GM18867 (cell line): ENCODE measurements at regions not wholly inside any gene's neighbourhood (a gene's known extent, or its start where the extent isn't known, plus 50 kb on each side); places are given as distances from the start of the nearest gene placed in this dataset.

Source experiments
- ATAC-seq: cut with Tn5 transposase; IDR thresholded peaks from one replicate; pipeline ENCODE4 v1.9.1; 2021; ENCODE audit warnings: mild to moderate bottlenecking, moderate library complexity; ENCODE audit not compliant: unreplicated experiment

DNA sequence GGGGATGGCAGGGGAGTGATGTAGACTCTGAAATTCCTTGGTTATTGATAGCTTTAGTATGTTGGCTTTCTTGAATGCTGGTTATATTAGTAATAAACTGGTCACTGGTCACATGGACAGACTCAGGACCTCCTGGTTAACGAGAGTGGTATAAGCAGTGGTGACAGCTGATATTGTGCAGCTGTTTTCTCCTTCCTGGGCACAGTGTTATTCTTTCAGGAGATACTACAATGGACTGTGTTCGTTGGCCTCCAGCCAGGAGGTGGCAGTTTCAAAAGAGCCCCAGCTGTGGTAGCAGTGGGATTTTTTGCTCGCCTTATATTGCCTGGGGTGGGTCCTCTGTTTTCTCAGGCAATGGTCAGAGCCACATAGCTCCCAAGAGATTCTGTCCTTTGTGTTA, 181.6 kb upstream of the RBMS3 start:
- no peak for ATAC-seq

DNA sequence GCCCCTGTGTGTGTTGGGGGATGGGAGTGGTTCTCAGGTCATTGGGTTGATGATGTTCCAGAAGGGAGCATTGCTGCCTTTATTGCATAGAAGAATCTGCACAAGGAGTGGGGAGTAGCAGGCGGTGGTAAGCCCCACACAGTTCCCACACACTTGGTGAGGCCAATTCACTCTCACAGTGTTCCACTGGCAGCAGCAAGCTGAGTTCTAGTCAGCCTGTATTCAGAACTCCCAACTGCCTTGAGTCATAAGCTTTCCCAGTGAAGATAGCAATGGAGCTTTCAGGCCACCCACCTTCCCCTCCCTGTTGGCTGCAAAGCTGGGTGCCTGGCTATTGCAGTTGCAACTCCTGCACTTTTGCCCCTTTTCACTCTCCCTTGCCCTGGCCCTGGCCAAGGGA, 181.1 kb upstream of the RBMS3 start:
- ATAC-seq, result no peak

DNA sequence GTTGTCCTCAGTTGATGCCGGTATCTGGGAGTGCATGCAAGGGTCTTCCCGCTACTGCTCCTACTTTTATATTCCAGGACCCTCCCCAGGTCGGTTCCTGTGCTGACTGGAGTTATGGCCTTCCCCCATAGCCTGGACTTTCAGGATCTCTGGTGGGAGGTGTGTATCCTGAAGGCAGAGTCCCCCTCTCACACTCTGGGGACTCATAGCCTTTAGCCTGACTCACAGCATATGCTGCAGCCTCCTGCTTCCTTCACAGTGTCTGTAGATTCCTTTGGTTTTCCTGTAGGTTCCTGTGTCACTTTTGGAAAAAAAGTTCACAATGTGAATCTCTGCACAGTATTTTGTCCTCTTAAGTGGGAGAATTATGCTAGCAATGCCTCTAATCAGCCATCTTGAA, 180.6 kb upstream of the RBMS3 start:
- ATAC-seq, result no peak

GRCh38 chr3:29128001-29128400, 152.9 kb upstream of the RBMS3 start:
- ATAC-seq, result no peak

DNA sequence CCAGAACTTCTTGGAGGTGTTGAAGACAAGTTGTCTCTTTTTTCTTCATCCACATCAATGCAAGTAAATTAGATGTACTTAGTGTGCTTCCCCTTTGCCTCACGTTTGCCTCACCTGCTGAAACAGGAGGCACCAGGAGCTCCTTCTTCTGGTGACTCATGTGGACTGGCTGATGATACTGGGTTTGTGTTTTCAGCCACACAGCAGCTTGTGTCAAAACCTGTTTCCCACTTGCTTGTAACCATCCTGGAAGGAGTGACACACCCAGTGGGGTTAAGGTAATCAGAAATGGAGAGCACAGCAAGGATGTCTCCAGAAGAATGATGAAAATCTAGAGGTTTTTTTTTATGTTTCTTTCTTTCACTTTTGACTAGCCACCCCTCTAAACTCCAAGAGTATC, 143.3 kb upstream of the RBMS3 start:
- ATAC-seq, result no peak

DNA sequence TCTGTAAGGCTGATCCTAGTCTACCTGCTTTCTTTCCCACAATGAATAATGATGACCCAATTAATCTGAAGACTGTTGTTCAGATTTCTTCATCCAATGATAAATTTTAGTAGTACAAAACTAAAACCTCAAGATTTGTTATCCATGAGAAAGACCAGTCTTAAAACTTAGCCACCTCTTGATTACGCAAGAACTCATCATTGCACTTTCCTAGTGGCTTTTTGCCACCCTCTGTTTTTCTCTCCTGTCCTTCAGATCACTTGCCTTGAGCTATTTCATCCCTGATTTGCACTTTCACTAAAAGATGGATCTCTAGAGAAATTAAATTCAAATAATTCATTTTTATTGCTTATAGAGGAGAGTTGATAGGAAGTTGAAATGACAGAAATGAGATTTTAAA, 142.7 kb upstream of the RBMS3 start:
- no peak for ATAC-seq

- no peak for ATAC-seq
Measured at GRCh38 chr3:29140666-29141065, 140.2 kb upstream of the RBMS3 start.

DNA sequence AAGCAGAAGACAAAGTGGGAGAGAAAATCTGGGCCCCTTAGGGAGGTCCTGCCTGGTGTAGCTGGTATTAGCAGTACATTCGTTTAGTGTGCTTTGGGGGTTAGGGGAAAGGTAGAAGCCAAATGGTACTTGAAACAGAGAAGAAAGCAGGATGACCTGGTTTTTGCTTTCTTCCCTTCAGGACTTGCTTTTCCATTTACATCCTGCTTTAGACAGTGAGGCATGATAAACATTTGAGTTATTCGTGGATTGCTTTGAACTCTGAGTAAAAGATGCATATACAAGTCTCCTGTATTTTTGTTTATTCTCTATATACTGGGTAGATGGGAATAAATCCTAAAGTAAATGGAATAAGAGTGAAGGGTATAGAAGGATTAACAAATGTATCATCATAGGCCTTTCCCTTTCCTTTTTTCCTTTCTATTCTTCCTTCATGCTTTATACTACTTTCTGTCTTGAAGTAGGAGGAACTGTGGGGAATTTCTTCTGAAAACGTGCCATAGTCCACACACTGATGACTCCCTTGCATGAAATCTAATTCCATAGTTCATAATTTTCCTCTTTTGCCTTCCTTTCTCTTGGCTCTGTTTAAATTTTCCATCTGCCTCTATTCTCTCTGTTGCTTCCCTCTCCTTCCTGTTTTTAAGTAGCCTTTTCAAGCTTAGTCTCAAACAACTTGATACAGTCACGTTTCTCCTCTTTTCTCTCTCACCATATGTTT, 139.5 kb upstream of the RBMS3 start:
- ATAC-seq, result no peak

GRCh38 chr3:29141918-29142275, 139.0 kb upstream of the RBMS3 start:
- no peak for ATAC-seq

DNA sequence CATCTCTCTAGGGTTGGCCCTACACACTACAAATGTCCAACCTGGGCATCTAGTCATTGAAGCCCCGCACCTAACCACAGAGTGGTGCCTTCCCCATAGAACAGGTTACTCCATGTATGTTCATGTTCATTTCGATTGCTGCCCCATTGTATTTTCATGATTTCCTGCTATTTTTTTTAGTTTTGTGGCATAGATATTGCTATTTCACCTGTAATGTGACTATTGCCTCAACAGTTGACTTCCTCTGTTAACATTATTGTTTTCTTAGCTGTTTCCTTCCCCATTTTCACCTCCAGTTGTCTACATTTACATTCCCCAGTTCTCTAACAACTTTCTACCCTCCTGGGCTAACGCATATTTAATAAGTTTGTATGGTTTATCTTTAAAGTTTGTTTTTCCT, 137.7 kb upstream of the RBMS3 start:
- no peak for ATAC-seq

DNA sequence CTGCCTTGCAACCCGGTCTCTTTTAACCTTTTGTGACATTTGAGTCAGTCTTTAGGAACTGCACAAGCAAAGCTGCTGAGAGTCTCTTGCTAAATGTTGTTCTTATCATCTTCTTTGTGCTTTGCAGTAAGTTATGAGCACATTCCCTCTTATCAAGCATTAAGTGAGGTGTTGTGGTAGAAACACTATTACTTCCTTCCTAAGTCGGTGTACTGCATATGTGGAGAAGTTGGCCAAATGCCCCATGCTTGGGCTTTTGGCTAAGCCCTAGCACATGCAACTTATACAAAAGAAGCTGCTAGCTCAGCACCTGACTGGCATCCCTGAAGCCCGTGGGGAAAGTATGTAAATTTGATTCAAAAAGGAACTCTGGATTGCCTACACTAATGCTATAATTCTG, 136.5 kb upstream of the RBMS3 start:
- no peak for ATAC-seq

GRCh38 chr3:29144807-29145206, 136.1 kb upstream of the RBMS3 start:
- ATAC-seq, result no peak

DNA sequence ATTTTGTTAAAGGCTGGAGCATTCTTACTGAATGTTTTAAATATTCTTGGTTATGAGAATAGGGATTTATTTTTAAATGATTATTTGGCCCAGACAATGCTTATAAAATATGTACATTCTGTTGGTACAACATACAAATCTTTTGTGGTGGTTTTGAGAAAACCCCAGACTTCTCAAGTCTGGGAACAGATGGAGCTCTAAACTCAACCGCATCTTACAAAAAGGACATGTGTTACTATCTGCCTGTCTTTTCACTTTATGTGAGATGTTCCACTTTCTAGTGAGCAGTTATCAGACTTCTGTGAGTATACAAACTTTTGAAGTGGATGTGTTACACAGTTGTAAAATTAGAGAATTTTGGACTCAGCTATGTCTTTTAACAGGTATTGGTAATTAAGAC, 135.5 kb upstream of the RBMS3 start:
- ATAC-seq, result no peak

DNA sequence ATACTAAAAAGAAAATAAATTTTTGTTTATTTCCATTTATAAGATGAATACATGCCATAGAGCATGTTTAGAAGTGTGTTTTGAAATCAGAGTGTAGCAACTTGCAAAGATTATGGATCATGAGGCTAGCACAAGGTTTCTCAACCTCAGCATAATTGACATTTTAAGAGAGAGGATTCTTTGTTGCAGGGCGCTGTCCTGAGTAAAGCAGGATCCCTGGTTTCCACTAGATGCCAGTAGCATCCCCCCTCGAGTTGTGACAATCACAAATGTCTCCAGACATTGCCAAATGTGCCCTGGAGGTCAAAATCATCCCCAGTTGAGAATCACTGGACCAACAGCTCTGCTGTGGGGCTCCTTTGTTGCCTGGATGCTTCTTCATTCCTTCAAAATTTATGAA, 128.5 kb upstream of the RBMS3 start:
- no peak for ATAC-seq

DNA sequence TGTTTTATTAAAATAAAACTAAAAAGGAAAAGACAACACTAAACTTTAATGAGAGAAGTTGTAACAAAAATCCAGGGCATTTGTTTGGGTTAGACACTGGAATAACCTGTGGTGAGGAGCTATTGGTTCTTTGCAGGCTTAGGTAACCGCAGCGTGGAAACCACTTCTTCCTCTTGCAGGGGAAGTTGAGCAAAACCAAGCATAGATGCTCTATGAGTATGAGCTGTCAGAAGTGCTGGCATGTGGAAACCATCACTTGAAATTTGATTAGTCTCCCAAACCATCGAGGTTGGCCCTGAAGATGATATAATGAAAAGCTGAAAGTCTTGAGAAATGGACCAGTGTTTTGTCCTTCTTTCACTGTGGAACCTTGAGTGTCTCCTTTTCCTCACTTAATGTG, 127.1 kb upstream of the RBMS3 start:
- peak; percentile 64 for ATAC-seq

- ATAC-seq, result no peak
Measured at GRCh38 chr3:29156086-29156715, 124.7 kb upstream of the RBMS3 start.

- no peak for ATAC-seq
Measured at GRCh38 chr3:29164825-29165224, 116.0 kb upstream of the RBMS3 start.

- ATAC-seq, result no peak
Measured at GRCh38 chr3:29167180-29167579, 113.7 kb upstream of the RBMS3 start.

DNA sequence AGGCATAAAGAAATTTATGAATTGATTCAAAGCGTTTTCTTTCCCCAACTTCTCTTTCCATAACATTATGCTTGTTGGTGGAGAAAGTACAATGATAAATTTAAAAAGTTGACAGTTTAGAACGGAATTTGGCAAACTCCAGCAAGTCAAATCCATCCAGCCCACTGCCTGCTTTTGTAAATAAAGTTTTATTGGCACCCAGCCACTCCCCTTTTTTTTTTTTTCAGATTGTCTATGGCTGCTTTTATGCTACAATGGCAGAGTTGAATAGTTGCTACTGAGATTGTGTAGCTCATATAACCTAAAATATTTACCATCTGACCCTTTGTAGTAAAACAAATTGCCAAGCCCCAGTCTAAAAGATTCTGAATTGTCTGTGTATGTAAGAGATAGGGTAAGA, 112.8 kb upstream of the RBMS3 start:
- no peak for ATAC-seq

DNA sequence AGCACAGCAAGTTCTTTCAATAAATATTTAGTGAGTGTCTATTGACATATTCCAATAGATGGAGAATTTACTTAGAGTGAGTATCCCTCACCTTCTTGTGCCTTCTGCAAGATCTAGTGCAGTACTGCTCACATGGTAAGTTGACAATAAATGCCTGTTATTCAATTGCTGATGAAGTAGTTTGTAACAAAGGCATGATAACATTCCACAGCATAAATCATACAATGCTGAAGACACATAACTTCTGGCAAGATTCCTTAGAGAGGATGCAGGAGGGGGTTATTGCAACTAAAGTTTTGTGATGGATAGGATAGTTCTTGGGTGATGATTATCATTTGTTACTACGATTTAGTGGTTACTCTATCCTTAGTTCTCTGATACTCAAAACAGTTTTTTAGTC, 112.2 kb upstream of the RBMS3 start:
- no peak for ATAC-seq

GRCh38 chr3:29169451-29169850, 111.4 kb upstream of the RBMS3 start:
- ATAC-seq, result no peak

DNA sequence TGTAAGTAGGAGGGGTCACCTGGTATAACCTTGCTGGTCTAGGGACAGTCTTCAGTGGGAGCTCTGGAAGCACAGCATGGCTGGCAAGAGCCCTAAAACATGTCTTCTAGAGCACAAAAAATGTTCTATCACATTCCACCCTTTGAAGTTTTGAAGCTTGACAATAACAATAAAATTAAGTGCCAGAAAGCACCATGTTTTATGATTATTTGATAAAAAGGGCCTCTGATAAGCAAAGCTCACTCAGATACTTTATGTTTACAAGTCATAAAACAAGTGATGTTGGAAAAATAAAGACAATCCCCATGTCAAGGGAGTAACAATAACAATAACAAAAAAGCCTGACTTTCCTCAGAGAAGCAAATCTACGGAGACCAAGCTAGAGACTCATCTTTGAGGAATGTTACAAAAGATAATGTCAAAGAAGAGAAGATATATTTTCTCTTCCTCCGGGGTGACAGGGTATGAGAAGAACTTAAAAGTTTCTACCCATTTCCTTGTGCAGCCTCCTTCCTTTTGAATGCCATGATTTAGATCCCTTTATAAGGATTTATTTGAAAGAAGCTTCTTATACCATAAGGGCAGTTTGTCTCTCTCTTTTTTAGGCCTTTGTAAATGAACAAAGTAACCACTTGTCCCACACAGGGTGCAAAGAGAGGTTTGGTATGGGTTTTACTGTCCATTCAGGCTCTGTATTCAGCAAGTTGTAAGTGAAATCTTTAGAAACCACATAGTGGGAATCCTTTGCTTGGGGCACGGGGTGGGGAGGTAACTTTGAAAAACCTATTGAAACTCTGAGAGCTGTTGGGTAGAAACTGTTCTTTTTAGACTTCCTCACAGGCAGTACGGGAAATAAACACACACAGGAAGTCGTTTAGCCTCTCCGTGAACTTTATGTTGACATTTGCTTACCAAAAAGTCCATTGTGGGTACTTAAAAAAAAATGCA, 109.6 kb upstream of the RBMS3 start:
- no peak for ATAC-seq
